ENCODE measurements at regions not wholly inside any gene's neighbourhood (a gene's known extent, or its start where the extent isn't known, plus 50 kb on each side); places are given as distances from the start of the nearest gene placed in this dataset.
"Not testable (repeated sequence)": the region's sequence is repeated elsewhere in the genome, so short reads cannot be mapped to it uniquely, and the experiment has no call there.

DNA sequence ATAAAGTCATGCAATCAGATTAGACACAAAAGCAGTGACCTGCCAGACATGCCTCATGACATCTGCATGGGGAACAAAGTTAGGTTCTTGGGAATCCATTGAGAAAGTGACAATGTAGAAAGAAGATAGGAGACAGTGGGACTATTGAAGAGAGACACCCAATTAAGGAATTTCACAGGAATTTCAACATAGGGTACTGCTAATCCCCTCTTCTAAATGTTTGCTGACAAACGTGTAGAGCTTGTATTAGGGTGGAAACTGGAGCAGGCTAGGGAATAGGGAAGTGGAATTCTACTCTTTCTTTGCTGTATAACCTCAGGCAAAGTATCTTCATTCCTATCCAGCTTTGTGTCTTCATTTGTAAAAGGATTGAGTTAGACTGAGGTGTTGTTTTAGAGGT lies 409.4 kb upstream of the SASH1 start:
- no peak for DNase-seq

DNA sequence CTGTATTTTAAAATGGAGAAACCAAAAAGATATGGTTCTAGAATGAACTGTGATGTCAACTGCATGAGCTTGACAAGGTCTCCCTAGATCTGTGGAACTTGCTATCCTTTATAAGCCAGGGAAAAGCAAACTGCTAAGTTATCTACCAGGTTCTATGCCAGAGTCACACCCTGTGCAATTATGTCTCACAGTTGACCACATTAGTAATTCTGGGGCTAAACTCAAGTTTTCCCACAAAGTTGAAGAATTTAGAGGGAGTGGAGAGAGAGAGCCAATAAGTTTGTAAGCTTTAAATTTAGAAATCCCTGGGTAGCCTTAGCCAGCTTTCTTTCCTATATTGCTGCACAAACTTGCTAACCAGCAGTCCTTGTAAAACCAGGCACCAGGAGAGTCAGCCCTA lies 407.0 kb upstream of the SASH1 start:
- no peak for DNase-seq

DNA sequence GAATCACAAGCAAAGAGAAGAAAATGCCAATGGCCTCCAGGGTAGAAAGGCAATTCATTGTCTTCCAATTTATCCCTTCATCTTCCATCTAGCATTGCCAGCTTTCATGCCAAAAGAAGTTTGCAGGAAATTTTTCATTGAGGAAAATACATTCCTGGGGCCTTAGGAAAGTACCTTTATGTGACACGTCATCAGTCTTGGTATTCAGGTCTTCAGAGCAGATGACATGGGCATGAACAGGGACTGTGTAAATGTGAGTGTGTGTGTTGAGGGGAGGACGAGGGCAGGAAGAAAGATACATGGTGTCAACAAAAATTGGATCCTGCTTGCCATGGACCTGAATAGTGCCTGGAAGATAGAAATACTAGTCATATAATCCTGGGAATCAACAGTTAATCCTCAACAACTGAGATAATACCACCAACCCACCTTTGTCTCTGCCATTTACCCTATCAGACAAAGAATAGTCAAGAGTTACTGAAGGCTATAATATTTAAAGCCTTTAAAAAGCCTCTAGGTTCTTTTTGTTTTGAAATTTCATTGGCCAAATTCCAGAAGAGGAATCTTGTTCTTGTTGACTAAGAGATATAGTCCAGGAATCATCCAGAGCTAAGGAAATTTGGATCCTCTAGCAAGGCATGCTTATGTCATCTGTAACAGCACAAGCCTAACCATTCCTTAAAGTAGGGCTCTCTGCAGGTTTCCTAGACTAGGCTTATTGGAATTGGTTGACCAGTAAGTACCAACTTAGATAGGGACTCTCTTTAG lies 405.8 kb upstream of the SASH1 start:
- DNase-seq, result no peak

DNA sequence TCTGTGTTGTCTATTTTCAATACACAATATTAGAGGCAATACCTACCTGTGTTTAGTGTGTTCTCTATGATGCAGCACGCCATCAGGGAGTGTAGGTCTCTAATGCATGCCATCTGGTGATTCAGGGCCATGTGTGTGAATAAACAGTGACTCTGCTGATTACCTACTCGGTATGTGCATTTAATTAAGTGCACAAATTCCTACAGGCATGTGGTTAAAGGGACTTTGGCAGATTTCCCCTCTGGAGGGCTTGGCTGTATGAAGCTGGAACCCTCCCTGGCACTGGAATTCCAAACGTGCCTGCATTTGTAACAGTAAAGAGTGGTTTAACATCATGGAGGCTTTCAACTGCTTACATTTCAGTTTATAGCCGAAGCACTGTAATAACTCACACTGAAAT lies 401.5 kb upstream of the SASH1 start:
- DNase-seq, result no peak

DNA sequence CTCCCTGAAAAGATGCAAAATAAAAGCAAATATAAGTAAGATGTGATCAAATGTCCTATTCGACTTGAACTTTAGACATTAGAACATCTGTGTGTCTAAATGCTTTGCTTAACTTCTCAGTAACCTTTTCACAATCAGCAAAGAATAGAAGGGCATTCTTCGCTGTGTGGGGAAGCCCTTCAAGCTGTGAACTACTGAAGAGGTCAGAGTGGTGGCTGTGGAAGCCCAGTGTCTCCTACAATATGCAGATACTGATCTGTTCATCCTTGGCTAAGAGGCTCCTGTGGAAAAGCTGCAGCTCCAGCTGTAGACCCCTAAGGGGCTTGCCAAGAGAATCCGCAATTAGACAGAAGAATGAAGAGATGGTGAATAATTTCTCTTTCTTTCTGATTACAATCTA lies 400.3 kb upstream of the SASH1 start:
- no peak for DNase-seq

DNA sequence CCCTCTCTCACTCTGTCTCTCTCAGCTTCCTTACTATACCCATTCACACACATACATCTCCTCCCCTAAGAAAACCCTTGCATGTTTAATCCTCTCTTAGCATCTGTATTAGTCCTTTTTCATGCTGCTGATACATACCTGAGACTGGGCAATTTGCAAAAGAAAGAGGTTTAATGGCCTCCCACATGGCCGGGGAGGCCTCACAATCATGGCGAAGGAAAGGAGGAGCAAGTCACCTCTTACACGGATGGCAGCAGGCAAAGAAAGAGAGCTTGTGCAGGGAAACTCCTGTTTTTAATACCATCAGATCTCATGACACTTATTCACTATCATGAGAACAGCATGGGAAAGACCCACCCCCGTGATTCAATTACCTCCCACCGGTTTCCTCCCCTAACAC lies 398.5 kb upstream of the SASH1 start:
- DNase-seq, result no peak

DNA sequence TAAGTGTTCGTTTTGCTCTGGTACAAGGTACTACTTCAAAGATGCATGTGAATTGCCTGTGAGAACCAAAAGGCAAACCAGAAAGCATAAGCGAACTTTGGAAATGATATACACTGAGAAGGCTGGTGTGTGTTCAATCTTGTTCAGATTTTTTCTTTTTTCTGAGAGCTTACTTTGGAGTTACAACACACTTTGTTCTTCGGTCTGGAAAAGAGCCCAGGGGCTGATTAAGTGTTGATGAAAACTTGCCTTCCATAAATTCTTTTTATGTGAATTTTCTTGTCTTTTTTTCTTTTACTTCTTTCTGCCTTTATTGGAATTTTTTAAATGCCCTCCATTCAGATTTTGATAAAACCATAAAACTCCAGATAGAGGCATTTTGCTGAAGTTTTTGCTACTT lies 395.1 kb upstream of the SASH1 start:
- no peak for DNase-seq

DNA sequence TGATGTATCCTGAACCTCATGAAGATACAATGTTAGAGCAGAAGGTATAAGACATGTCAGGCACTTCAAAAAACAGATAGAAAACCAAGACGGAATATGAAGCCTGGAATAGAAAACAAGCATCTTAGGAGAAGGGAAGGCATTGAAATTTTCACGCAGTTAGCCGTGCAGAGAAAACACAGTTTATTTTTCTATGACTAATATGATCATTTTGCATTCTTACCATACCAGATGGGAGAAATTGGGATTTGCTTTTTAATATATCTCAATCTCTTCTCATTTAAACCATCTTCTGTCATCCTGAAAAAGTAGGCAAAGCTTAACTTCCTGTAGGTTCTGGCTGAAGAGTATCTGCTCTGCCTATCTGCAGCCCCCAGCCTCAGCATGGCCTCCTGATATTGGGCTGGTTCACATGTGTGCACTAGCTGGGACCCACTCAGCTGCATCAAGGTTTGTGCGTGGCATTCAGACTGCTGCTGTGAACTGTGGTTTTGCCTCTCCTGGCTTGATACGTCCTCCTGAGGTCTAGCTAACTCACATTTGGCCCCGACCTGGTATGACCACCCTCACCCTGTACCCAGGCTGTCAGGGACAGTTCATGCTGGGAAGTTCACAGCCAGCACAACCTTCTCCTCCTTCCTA lies 392.5 kb upstream of the SASH1 start:
- DNase-seq, result no peak

DNA sequence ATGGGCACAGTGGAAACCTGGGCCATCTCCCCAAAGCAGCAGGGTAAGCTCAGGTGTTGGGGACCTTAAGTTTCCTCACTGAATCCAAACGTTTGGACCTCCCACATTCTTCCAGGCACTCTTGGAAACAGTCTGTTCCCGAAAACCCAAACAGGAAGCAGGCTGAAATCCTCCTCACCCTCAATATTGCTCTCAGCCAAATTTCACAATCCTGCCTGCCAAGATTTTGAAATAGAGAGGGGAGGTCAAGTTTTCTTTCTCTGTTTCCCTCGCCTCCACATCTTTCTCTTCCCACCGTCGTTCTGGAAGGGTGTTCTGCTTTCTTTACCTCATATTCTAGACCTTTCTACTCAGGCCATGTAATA lies 392.0 kb upstream of the SASH1 start:
- peak; percentile 25 for DNase-seq

DNA sequence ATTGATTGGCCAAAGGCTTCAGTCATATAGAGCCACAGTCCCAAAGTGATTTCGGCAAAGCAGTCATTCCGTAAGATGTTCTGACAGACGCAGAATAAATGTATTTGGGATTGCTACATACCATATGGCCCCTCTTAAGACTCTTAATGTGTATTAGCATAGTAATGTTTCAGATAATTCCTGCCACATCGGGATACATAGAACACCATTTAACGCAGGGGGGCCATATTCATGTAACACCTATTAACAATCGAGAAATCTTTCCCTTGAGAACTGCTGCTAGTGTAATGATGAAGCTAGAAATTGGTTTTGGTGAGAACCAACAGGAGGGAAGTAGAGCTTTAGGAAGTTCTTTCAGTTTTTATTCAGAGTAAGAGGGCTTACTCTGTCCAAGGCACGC lies 390.9 kb upstream of the SASH1 start:
- no peak for DNase-seq

DNA sequence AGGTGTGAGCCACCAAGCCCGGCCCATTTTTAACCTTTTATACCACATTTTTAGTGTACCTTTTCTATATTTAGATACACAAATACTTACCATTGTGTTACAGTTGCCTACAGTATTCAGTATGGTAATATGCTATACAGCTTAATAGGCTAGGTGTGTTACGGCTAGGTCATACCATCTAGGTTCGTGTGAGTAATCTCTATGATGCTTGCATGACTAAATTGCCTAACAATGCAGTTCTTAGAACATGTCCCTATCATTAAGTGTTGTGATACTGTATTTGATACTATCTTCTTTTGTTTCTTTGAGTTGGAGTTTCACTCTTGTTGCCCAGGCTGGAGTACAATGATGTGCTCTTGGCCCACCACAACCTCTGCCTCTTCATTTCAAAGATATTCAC lies 387.7 kb upstream of the SASH1 start:
- no peak for DNase-seq

DNA sequence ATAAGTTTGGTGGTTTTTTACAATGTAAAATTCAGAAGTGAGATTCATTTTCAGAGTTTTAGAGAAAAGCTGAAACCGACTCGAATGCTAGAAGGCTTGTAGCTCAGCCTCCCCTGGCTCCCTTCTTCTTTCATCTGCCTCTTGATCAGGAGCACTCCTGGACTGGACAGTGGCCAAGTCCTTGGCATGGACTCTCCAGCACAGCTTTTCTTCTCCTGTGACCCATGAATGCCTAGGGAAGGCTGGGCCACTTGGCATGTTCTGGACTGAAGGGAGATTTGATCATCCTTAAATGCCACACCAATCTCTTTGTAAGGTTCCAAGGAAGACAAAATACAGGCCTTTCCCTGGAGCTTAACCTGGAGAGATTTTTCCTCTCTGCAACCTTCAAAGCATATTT lies 384.0 kb upstream of the SASH1 start:
- DNase-seq, result no peak

DNA sequence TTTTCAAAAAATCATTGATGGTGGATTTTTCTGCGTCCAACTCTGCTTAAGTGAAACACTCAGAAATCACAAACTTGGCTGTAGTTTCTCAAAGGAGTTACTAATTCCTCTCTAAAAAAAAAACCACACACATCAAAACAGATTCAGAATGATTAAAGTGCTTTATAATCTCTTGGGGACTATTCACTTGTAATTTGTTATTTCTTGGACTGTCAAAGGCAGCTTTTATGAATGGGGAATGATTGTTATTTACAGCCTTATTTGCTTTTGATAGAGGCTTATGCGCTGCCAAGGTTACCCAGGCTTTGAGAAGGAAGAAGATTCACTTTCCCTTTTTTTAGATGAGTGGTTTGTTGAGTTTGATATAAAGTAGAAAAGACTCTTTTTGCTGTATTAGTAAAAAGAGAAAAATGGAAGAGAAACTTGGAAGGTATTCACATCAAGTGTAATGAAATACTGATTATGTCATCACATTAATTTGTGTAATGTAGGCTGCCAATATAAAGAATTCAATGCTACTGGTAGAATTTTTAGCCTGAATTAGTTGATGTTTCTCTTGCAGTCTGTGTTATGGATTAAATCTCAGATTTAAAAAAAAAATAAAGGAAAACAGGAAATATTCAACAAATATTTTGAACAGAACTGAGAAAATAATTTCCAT lies 381.0 kb upstream of the SASH1 start:
- DNase-seq, result no peak

DNA sequence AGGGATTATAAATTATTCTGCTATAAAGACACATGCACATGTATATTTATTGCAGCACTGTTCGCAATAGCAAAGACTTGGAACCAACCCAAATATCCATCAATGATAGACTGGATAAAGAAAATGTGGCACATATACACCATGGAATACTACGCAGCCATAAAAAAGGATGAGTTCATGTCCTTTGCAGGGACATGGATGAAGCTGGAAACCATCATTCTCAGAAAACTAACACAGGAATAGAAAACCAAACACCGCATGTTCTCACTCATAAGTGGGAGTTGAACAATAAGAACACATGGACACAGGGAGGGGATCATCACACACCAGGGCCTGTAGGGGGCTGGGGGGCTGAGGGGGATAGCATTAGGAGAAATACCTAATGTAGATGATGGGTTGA lies 377.2 kb upstream of the SASH1 start:
- DNase-seq, result not testable (repeated sequence)

DNA sequence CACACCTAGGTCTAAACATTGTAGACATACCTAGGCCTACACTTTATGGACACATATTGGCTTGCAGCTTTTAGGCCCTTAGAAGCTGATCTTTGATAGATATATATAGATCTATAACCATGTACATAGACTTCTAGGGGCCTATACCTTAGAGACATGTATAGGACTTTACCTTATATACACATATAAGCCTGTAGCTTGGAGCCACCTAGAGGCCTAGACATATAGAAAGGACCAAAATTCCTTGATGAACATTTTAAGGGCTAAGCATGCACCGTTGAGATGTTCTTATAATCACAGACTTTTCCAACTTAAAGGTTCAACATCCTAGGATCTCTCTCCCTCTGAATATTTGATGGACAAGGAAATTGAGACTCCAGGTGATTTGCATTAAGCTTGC lies 371.7 kb upstream of the SASH1 start:
- no peak for DNase-seq

DNA sequence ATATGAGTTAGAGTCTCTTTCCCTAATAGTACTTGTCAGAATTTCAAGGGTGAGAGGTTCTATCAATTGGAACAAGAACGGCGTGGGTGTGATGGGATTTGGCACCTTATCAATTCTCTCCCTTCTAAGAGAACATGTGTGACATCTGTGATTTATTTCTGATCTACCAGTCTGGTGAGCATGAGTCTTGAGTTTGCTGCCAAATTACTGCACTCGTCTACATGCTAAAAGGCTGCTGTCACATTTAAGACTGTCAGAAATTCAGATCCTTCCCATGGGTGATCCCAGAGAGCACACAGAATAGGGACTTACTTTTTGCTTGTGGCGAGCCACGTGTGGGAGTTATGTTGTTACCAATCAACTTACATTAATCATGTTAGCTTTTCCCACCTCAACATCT lies 370.2 kb upstream of the SASH1 start:
- no peak for DNase-seq

DNA sequence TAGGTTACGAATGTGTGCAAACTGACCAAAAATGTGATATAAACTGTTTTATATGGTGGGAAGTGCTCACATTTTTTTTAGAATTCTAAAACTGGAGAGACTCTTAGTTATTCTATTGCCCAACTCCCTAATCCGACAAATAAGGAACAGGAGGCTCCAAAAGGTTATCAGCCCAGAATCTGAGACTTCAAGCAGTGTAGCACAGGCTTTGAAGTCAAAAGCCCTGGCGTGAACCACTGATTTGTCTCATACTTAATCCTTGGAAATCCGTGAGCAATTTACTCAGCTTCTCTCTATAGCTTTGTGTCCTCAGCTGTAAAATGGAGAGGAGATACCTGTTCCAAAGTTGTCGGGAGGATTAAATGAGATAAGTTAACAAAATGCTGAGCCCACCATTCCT lies 368.8 kb upstream of the SASH1 start:
- no peak for DNase-seq

DNA sequence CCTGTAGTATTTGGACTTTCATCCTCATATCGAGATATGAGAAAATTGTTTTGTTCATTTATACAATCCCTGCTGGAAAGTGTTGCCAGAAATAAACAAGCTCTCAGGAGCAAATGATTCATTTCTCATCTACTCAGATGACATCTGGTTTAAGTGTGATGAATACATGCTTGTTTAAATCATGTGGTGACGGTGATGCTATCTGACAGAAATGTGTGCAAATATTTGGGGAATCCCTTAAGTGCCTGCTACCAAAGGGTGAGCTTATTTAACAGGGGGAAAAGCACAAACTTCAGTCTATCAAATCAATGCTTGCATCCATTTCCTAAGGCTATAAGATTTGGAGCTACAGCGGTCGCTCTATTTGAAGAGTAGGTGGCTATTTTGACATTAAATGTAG lies 368.3 kb upstream of the SASH1 start:
- no peak for DNase-seq

DNA sequence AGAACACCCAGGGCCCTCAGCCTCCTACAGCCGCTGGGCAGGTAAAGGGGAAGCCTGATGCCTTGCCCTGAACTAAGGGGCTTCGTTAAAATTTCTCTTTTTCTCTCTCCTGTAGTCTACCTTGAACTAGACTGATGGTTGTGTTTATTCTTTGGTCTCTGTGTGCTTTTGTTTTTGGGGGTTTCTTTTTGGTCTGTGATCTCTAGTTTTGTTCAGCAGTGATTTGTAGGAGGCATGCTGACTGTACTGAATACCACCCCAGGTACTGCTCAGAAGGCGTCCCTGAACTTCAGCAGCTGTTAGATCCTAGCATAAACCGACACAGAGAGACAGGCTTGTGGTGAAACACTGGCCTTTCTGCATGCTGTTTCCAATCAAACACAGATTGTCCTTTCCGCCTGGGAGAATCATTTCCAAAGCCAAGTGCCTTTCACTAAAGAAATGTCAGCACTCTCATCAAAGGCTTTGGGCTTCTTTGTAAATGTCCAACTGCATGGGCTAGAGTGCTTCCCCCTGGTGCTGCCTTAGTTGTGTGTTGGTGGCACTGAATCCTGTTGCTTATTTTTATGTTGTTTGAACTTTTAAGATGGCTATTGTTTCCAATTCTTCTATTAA lies 364.7 kb upstream of the SASH1 start:
- DNase-seq, result no peak

DNA sequence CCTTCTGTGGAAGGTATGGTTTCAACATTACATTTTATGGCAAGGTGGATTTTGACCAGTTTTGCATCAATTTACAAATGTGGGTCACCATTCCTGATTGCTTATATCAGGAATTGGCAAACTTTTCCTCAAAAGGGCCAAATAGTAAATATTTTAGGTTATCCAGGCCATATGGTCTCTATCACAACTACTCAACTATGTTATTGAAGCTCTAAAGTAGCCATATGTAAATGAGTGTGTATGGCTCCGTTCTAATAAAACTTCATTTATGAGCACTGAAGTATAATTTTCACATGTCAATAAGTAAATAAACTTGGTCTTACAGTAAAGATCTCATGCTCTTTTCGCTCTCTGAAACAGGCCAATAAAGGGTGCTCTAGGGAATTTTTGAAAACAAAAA lies 362.7 kb upstream of the SASH1 start:
- DNase-seq, result no peak

DNA sequence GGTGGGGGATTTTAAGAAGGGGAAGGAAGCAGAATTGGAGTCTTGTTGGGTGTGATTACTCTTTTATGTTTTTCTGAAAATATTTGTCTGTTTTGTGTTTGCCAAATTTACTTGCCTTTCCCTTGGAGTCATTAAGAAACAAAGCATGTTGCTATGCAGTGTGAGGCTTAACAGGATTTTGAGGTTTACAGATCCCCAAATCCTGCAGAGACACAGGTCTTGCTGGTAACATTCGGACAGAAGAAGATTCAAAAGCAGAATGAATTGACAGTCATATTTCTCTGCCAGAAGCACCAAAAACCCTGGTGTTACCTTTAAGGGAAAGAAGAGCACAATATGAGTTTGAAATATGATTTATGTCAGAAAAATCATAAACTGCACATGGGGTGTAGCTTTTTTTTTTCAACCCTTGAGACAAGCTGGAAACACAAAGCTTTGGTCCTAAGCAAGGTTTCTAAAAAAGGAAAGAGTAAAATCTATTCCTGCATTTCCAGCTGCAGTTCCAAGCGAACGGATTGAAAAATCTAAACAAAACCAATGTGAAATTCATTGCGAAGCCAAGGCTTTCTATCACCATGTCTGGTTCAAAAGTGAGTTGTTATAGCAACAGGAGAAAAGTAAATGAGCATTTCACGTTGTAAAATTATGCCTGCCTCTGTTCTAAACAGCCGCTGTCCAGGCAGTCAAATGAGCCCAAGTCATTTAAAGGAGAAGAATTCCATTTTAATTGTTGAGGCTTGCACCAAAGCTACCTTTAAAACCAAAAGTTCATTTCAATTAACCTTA lies 358.9 kb upstream of the SASH1 start:
- DNase-seq, result no peak

DNA sequence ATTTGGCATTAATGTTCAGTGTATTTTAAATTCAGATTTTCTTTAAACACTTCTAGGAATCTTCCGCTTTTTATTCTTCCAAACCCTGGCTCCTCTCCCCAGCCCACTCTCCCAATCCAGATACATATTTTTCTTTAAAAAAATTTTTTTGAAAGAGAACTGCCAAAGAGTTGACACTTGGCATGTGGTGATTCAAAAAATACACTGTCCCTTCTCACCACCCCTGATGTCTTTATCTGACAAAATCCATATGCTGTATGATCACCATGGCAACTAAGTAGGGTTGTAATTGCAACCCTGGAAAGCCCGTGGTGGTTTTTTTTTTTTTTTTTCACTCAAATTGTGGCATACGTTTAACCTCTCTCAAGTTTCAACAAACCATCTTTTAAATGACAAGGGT lies 355.8 kb upstream of the SASH1 start:
- DNase-seq, result no peak

DNA sequence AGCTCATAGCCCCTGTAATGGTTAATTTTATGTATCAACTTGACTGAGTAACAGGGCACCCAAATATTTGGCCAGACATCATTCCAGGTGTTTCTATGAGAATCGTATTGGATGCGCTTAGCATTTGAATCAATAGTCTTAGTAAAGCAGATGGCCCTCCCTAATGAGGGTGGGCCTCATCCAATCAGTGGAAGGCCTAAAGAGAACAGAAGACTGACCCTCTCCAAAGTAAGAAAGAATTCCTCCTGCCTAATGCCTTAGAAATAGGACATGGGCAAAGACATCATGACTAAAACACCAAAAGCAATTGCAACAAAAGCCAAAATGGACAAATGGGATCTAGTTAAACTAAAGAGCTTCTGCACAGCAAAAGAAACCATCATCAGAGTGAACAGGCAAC lies 352.5 kb upstream of the SASH1 start:
- no peak for DNase-seq

All from femur (tissue), 1 donor.